ENCODE measurements at regions not wholly inside any gene's neighbourhood (a gene's known extent, or its start where the extent isn't known, plus 50 kb on each side); places are given as distances from the start of the nearest gene placed in this dataset.

DNA sequence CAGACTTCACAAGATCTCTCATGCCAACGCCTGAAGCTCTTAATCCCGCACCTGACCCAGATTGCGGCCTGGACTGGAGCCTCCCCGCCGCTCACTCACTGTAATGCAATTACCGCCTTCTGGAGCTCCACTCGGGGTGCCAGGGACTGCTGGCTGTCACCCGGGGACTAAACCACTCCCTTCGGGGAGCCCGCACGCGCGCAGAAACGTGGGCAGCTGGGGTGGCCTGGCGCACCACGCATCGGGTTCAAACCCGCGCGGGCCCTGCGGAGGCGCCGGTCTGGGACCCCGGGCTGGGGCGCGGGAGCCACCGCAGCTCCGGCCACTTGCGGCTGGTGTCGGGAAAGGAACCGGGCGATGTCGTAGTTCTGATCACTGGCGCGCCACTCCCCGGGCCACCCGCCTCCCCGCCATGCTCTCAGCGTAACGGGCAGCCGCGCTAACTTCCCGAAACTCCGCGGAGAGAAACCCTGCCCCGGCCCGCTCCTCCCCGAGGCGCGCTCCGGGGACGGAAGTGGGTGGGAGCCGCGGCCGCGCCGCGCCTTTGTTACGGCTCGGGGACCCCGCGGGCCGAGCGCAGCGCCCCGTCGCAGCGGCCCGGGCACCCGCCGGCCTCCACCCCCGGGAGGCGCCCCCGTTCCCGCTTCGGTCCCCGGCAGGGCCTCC is 100.3 kb upstream of the SVIL start:
- H3K9me2 ChIP-seq (replicated peaks; ENCODE audit: low read depth, low read length), result no peaks in the 10 kb centered on the region
- H3K9ac ChIP-seq (ENCODE audit: low read depth, low read length, poor library complexity, severe bottlenecking), result peak overlapping the region; percentile 88
- H3K4me2 ChIP-seq (ENCODE audit: low read depth, low read length, poor library complexity, severe bottlenecking), result peak overlapping the region; percentile 87
- peak overlapping the region; percentile 95 for H2AFZ ChIP-seq (ENCODE audit: low read length)
- H3K27me3 ChIP-seq (ENCODE audit: insufficient read depth, low read length, poor library complexity, severe bottlenecking), result no peaks in the 10 kb centered on the region
- no peaks in the 10 kb centered on the region; the same call in 1 of the 2 replicates for H3F3A ChIP-seq (ENCODE audit: low read depth)
- no peak for TF ChIP-seq EZH2phosphoT487 (IDR thresholded peaks at IDR 0.05; ENCODE audit: borderline replicate concordance)
- TF ChIP-seq, protein P1, sequence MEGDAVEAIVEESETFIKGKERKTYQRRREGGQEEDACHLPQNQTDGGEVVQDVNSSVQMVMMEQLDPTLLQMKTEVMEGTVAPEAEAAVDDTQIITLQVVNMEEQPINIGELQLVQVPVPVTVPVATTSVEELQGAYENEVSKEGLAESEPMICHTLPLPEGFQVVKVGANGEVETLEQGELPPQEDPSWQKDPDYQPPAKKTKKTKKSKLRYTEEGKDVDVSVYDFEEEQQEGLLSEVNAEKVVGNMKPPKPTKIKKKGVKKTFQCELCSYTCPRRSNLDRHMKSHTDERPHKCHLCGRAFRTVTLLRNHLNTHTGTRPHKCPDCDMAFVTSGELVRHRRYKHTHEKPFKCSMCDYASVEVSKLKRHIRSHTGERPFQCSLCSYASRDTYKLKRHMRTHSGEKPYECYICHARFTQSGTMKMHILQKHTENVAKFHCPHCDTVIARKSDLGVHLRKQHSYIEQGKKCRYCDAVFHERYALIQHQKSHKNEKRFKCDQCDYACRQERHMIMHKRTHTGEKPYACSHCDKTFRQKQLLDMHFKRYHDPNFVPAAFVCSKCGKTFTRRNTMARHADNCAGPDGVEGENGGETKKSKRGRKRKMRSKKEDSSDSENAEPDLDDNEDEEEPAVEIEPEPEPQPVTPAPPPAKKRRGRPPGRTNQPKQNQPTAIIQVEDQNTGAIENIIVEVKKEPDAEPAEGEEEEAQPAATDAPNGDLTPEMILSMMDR (conservative IDR thresholded peaks at IDR 0.05; ENCODE audit: low read length), result no peak
- H3K9me3 ChIP-seq (ENCODE audit: insufficient read depth, low read depth, low read length), result no peaks in the 10 kb centered on the region
- peak overlapping the region; percentile 88 for H3K4me3 ChIP-seq (ENCODE audit: low read length, poor library complexity, severe bottlenecking)
- H3K4me1 ChIP-seq (ENCODE audit: insufficient read depth, low read length, poor library complexity, severe bottlenecking), result peaks cover 33% of the 10 kb centered on the region
- no peaks in the 10 kb centered on the region for H4K20me1 ChIP-seq (ENCODE audit: insufficient read depth, low read length, poor library complexity, severe bottlenecking)
- H3K36me3 ChIP-seq (ENCODE audit: insufficient read depth, low read length), result no peaks in the 10 kb centered on the region
- peaks cover 29% of the 10 kb centered on the region for H3K79me2 ChIP-seq (ENCODE audit: insufficient read depth, low read length)

DNA sequence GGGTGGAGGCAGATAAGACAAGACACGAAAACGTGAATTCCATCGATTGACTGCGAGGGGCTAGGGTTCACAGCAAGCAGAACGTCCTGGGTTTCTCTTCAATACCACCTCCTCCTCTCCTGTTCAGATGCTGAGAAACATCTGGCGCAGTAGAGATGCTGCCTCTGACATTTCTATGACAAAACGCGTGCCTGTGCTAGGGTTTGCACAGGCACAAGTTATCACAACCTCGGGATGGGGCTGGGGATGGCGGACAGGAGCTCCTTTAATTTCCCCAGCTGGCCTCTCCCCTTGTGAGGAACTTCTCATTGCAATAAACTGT is 99.8 kb upstream of the SVIL start:
- Histone ChIP-seq H3K4me1 (ENCODE audit: insufficient read depth, low read length, poor library complexity, severe bottlenecking) (peaks cover 33% of the 10 kb centered on the region), H2AFZ (ENCODE audit: low read length) (peak overlapping the region; percentile 95), H3K79me2 (ENCODE audit: insufficient read depth, low read length) (peaks cover 29% of the 10 kb centered on the region), H3K4me2 (ENCODE audit: low read depth, low read length, poor library complexity, severe bottlenecking) (peak overlapping the region; percentile 87), H3F3A (ENCODE audit: low read depth) (no peaks in the 10 kb centered on the region; the same call in 1 of the 2 replicates), H3K4me3 (ENCODE audit: low read length, poor library complexity, severe bottlenecking) (peak overlapping the region; percentile 88), H3K27me3 (ENCODE audit: insufficient read depth, low read length, poor library complexity, severe bottlenecking) (no peaks in the 10 kb centered on the region), H3K36me3 (ENCODE audit: insufficient read depth, low read length) (no peaks in the 10 kb centered on the region), H3K9me2 (replicated peaks; ENCODE audit: low read depth, low read length) (no peaks in the 10 kb centered on the region), H3K9ac (ENCODE audit: low read depth, low read length, poor library complexity, severe bottlenecking) (peak overlapping the region; percentile 88), H4K20me1 (ENCODE audit: insufficient read depth, low read length, poor library complexity, severe bottlenecking) (no peaks in the 10 kb centered on the region), H3K9me3 (ENCODE audit: insufficient read depth, low read depth, low read length) (no peaks in the 10 kb centered on the region)
- TF ChIP-seq EZH2phosphoT487 (IDR thresholded peaks at IDR 0.05; ENCODE audit: borderline replicate concordance), result no peak
- TF ChIP-seq, protein P1 (conservative IDR thresholded peaks at IDR 0.05; ENCODE audit: low read length), result no peak

DNA sequence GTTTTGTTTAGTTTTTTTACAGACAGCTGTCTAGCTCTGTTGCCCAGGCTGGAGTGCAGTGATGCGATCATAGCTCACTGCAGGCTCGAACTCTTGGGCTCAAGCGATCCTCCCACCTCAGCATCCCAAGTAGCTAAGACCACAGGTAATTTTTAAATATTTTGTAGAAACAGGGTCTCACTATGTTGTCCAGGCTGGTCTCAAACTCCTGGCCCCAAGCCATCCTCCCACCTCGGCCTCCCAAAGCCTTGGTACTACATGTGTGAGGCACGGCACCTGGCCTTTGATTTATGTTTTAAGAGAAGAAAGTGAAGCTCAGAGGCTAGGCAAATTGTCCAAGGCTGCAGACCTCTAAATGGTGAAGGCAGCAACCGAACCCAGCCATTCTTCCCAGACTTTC is 98.6 kb upstream of the SVIL start:
- Histone ChIP-seq H3K79me2 (ENCODE audit: insufficient read depth, low read length) (peaks cover 29% of the 10 kb centered on the region), H3F3A (ENCODE audit: low read depth) (no peaks in the 10 kb centered on the region; the same call in 1 of the 2 replicates), H3K27me3 (ENCODE audit: insufficient read depth, low read length, poor library complexity, severe bottlenecking) (no peaks in the 10 kb centered on the region), H3K36me3 (ENCODE audit: insufficient read depth, low read length) (no peaks in the 10 kb centered on the region), H3K4me2 (ENCODE audit: low read depth, low read length, poor library complexity, severe bottlenecking) (peak overlapping the region; percentile 87), H3K4me3 (ENCODE audit: low read length, poor library complexity, severe bottlenecking) (peak overlapping the region; percentile 88), H3K9me2 (replicated peaks; ENCODE audit: low read depth, low read length) (no peaks in the 10 kb centered on the region), H2AFZ (ENCODE audit: low read length) (no peak overlapping the region), H4K20me1 (ENCODE audit: insufficient read depth, low read length, poor library complexity, severe bottlenecking) (no peaks in the 10 kb centered on the region), H3K9ac (ENCODE audit: low read depth, low read length, poor library complexity, severe bottlenecking) (no peak overlapping the region), H3K9me3 (ENCODE audit: insufficient read depth, low read depth, low read length) (no peaks in the 10 kb centered on the region), H3K4me1 (ENCODE audit: insufficient read depth, low read length, poor library complexity, severe bottlenecking) (peaks cover 42% of the 10 kb centered on the region)
- TF ChIP-seq, protein P1 (conservative IDR thresholded peaks at IDR 0.05; ENCODE audit: low read length), result no peak
- TF ChIP-seq EZH2phosphoT487 (IDR thresholded peaks at IDR 0.05; ENCODE audit: borderline replicate concordance), result no peak

Measured in Loucy (cell line).